ENCODE measurements at regions not wholly inside any gene's neighbourhood (a gene's known extent, or its start where the extent isn't known, plus 50 kb on each side); places are given as distances from the start of the nearest gene placed in this dataset.

- TF ChIP-seq CTCF (IDR thresholded peaks at IDR 0.05) (no peak), POLR2A (IDR thresholded peaks at IDR 0.05) (no peak), EP300 (IDR thresholded peaks at IDR 0.05) (no peak)
These were observed 61.6 kb upstream of the DYNC1I1 start for GRCh38 chr7:95710711-95711110.

Measured in ovary (tissue), 3 donors.